Psoas muscle (tissue), 7 donors: ENCODE measurements at regions not wholly inside any gene's neighbourhood (a gene's known extent, or its start where the extent isn't known, plus 50 kb on each side); places are given as distances from the start of the nearest gene placed in this dataset.

Source experiments
- ATAC-seq, 4 donors: fragments of 200-7000 bp; cut with Tn5 transposase; one replicate each; pipeline ENCODE4 v1.9.1; 2020; ENCODE audit warnings: moderate library complexity in 3 of 4, mild to moderate bottlenecking in 2 of 4
- DNase-seq, 2 donors: peaks; one replicate each; pipeline ENCODE4 v3.0.0-alpha.2; 2020
- H3K27ac ChIP-seq: fragments of 200-600 bp; one replicate; pipeline ENCODE4 v1.8.0; 2022
- H3K27me3 ChIP-seq, 3 donors: fragments of 200-600 bp in 1 of 3; one replicate each; pipeline versions ENCODE4 v1.6.1 to v1.8.0; 2013 to 2022; ENCODE audit warnings: low read length in 2 of 3, mild to moderate bottlenecking in 2 of 3, moderate library complexity in 1 of 3; ENCODE audit not compliant: insufficient read depth in 3 of 3
- H3K36me3 ChIP-seq, 2 donors: fragments of 200-600 bp in 1 of 2; one replicate each; pipeline versions ENCODE4 v1.6.1 to v1.8.0; 2013 to 2022; ENCODE audit warnings: low read depth in 1 of 2, mild to moderate bottlenecking in 1 of 2, moderate library complexity in 1 of 2; ENCODE audit not compliant: insufficient read depth in 1 of 2
- H3K4me1 ChIP-seq: fragments of 200-600 bp; one replicate; pipeline ENCODE4 v1.8.0; 2022
- H3K4me3 ChIP-seq: fragments of 200-600 bp; one replicate; pipeline ENCODE4 v1.8.0; 2022; ENCODE audit warnings: mild to moderate bottlenecking
- H3K9me3 ChIP-seq: fragments of 200-600 bp; one replicate; pipeline ENCODE4 v1.8.0; 2022
- WGBS, 3 donors: extraction: QIAGEN DNeasy Blood & Tissue Kit; methylation state at CpG; one replicate each; pipeline versions ENCODE4 v1.1.6 to v1.1.7; 2013; 5-methylcytosine and 5-hydroxymethylcytosine counted together
- intact Hi-C, 2 donors: fragments of 100-400 bp; cut with DNase I; formaldehyde crosslinking; loops; one replicate each; pipeline versions ENCODE4 v1.11.0 to v1.14.2; 2022
- TF ChIP-seq, protein P1 (sequence below): fragments of 200-600 bp; IDR thresholded peaks from one replicate; pipeline ENCODE4 v1.8.0; 2022; ENCODE audit warnings: antibody characterized with exemption
- donor health status: healthy with polysubstance abuse.
- donor health status: DM: no; HTN: no; CAD: no; lungs with moderate emphysema.
- donor health status: Bipolar disorder and iron deficiency.
- donor health status: healthy.
- donor health status: DM: yes; HTN: yes; CAD: no.
- donor health status: DM: no; HTN: no; CAD: no.
- donor health status: DM: yes; HTN: yes; CAD: no.

DNA sequence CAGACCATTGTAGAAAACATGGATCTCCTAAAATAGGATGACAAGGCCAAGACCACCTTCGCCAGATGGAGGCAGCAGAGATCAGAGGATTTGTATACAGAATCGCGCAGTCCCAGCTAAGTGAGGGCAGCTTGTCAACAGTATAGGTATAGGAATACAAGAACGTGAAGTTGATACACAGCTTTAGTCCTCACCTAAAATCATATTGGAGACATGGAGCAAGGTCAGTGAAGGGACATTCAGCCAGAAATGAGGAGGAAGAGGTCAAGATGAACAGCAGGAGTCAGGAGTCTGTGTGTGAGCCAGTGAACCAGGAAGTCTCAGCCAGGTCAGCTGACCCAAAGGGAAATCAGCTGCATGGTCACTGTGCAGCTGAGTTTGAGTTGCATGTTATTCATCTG lies 263.4 kb upstream of the PRKCQ start:
- TF ChIP-seq, protein P1, sequence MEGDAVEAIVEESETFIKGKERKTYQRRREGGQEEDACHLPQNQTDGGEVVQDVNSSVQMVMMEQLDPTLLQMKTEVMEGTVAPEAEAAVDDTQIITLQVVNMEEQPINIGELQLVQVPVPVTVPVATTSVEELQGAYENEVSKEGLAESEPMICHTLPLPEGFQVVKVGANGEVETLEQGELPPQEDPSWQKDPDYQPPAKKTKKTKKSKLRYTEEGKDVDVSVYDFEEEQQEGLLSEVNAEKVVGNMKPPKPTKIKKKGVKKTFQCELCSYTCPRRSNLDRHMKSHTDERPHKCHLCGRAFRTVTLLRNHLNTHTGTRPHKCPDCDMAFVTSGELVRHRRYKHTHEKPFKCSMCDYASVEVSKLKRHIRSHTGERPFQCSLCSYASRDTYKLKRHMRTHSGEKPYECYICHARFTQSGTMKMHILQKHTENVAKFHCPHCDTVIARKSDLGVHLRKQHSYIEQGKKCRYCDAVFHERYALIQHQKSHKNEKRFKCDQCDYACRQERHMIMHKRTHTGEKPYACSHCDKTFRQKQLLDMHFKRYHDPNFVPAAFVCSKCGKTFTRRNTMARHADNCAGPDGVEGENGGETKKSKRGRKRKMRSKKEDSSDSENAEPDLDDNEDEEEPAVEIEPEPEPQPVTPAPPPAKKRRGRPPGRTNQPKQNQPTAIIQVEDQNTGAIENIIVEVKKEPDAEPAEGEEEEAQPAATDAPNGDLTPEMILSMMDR, result no peak
- ATAC-seq (no peak), DNase-seq (no peak)
- Histone ChIP-seq H3K27ac (no peak overlapping the region), H3K4me3 (no peak overlapping the region), H3K36me3 (no peaks in the 10 kb centered on the region), H3K9me3 (no peaks in the 10 kb centered on the region), H3K4me1 (no peaks in the 10 kb centered on the region), H3K27me3 (no peaks in the 10 kb centered on the region)
- intact Hi-C loops, result loop anchor here in 1 of 2 donors (10.0 kb wide), 1 partner anchor 571 kb away; the partner anchor contains the start of gene SFMBT2
- 93 to 96% (median 93%) methylated on average over 4 of the region's 4 CpGs for WGBS, 3 donors

DNA sequence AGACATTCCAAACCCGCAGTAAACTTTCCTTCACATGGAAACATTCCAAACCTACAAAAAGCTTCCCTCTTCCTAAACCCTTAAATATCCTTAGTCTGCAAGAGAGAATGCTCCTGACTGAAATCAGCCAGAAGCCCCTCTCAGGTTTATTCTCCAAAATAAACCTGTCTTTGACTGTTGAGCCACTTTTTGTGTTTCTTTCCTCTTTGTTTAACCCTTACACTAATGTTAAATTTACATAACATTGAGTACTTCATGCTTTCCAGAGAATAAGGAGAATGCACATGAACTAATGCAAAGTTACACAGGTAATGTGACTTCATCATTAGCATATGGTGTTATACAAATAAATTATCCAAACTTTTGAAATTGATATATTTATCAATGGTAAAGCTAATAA lies 262.6 kb upstream of the PRKCQ start:
- DNase-seq (no peak), ATAC-seq (no peak)
- TF ChIP-seq, protein P1, result no peak
- intact Hi-C loops, result loop anchor here in 1 of 2 donors (10.0 kb wide), 1 partner anchor 572 kb away; the partner anchor contains the start of gene SFMBT2
- H3K27ac ChIP-seq, result no peak overlapping the region
- no peaks in the 10 kb centered on the region for H3K4me1 ChIP-seq
- no peaks in the 10 kb centered on the region for H3K27me3 ChIP-seq
- WGBS, 3 donors, result 52 to 62% (median 60%) methylated on average over 1 of the region's 1 CpG
- no peaks in the 10 kb centered on the region for H3K9me3 ChIP-seq
- H3K36me3 ChIP-seq, result no peaks in the 10 kb centered on the region
- H3K4me3 ChIP-seq, result no peak overlapping the region

DNA sequence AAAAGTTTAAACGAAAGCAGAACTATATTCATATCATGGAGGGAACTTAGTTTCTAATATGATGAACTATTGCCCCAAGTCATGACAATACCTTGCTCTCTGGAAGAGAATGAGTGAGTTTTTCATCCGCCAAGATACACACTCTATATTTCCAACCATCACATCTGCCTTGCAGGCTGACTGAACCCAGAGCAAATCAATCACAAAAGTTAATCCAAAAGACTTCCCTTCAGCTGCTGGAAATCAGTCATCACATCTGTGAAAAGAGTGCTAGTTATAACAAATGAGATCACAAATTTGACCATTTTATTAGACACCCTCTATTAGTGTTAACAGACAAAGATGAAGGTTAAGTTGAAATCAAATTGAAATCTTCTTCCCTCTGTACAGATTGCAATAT lies 261.7 kb upstream of the PRKCQ start:
- WGBS, 3 donors, result 70 to 77% (median 77%) methylated on average over 2 of the region's 2 CpGs
- DNase-seq, result no peak

DNA sequence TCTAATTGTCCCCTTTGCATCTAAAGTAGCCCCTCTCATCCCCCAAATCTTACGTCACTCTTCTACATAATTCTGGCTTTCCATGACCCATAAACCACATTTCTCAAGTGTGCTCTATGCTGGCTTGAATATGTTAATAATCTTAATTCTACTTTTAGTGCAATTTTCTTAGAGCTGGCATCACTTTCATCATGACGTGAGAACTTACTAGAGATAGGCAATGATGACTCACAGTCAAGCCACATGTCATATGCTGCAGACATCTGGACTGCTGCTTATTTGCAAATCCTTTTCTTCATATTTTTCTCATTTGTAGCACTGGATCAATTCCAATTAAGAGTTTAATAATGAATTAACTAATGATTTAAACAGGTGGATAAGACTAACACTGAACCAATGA lies 260.7 kb upstream of the PRKCQ start:
- intact Hi-C loops, result loop anchor here in 1 of 2 donors (10.0 kb wide), 1 partner anchor 574 kb away; the partner anchor contains the start of gene SFMBT2
- TF ChIP-seq, protein P1, result no peak
- Histone ChIP-seq H3K9me3 (no peaks in the 10 kb centered on the region), H3K4me3 (no peak overlapping the region), H3K36me3 (no peaks in the 10 kb centered on the region), H3K27ac (no peak overlapping the region), H3K4me1 (no peaks in the 10 kb centered on the region), H3K27me3 (no peaks in the 10 kb centered on the region)
- 17 to 23% (median 19%) methylated on average over 2 of the region's 2 CpGs for WGBS, 3 donors
- no peak for ATAC-seq
- no peak for DNase-seq

More for the DNA sequence above, 261.7 kb upstream of the PRKCQ start:
- intact Hi-C loops, result loop anchor here in 1 of 2 donors (10.0 kb wide), 1 partner anchor 573 kb away; the partner anchor contains the start of gene SFMBT2
- Histone ChIP-seq H3K27me3 (no peaks in the 10 kb centered on the region), H3K4me3 (no peak overlapping the region), H3K36me3 (no peaks in the 10 kb centered on the region), H3K9me3 (no peaks in the 10 kb centered on the region), H3K27ac (no peak overlapping the region), H3K4me1 (no peaks in the 10 kb centered on the region)
- no peak for ATAC-seq
- TF ChIP-seq, protein P1, result no peak

DNA sequence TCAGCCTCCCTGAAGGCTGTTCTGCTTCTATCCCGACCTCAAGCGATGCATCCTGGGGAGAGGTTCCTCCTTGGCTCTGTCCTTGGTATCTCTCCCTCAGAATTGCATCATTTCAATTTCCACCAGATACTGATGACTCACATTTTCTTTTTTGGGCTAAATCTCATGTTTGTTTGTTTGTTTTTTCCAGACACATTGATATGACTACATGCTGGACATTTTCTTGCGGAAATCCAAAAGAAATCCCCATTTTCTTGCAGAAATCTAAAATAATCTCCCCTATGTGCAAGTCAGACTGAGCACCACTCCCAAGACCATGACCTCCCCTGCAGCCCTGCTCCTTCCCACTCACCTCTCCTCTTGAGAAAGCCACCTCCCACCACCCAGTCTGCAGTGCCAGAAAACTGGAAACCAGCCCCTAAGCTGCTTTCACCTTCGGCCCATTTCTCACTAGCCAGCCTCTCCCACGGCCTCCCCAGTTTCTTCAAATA lies 260.2 kb upstream of the PRKCQ start:
- WGBS, 3 donors, result 75 to 81% (median 77%) methylated on average over 5 of the region's 5 CpGs
- H3K4me1 ChIP-seq, result no peaks in the 10 kb centered on the region
- intact Hi-C loops, result loop anchor here in 1 of 2 donors (10.0 kb wide), 1 partner anchor 575 kb away; the partner anchor contains the start of gene SFMBT2
- DNase-seq, result no peak
- no peak overlapping the region for H3K27ac ChIP-seq
- no peak for ATAC-seq
- H3K4me3 ChIP-seq, result no peak overlapping the region
- TF ChIP-seq, protein P1, result no peak
- no peaks in the 10 kb centered on the region for H3K9me3 ChIP-seq
- no peaks in the 10 kb centered on the region for H3K36me3 ChIP-seq
- H3K27me3 ChIP-seq, result no peaks in the 10 kb centered on the region
